ENCODE measurements at regions not wholly inside any gene's neighbourhood (a gene's known extent, or its start where the extent isn't known, plus 50 kb on each side); places are given as distances from the start of the nearest gene placed in this dataset.

GRCh38 chr16:82402665-82403218, 224.0 kb upstream of the CDH13 start (continued):
- TF ChIP-seq CREB3 (CRISPR knock-in tag; IDR thresholded peaks at IDR 0.05) (no peak), SRF (IDR thresholded peaks at IDR 0.05; ENCODE audit: low read depth, low read length) (no peak), ZNF788 (CRISPR knock-in tag; IDR thresholded peaks at IDR 0.05; ENCODE audit: borderline replicate concordance) (no peak), FOXK2 (IDR thresholded peaks at IDR 0.05) (peak; percentile 50; the same call in 1 of the 2 replicates), SP1 (IDR thresholded peaks at IDR 0.05) (no peak), SP1 (CRISPR knock-in tag; IDR thresholded peaks at IDR 0.05) (no peak), KDM4B (CRISPR knock-in tag; IDR thresholded peaks at IDR 0.05) (no peak), ZNF670 (CRISPR knock-in tag; IDR thresholded peaks at IDR 0.05; ENCODE audit: borderline replicate concordance) (no peak), FOXJ3 (CRISPR knock-in tag; IDR thresholded peaks at IDR 0.05; ENCODE audit: borderline replicate concordance) (no peak), PHF20 (CRISPR knock-in tag; IDR thresholded peaks at IDR 0.05) (no peak), DNMT3B (CRISPR knock-in tag; conservative IDR thresholded peaks at IDR 0.05) (no peak), BCLAF1 (IDR thresholded peaks at IDR 0.05) (no peak)

- 17% methylated on average over 8 of the region's 8 CpGs for WGBS (ENCODE audit: low lambda C conversion rate)
- Histone ChIP-seq H3K4me1 (ENCODE audit: insufficient read depth, low read length) (peaks cover 6% of the 10 kb centered on the region; the same call in 1 of the 2 replicates), H3K79me2 (ENCODE audit: insufficient read depth, low read length) (no peaks in the 10 kb centered on the region), H4K20me1 (ENCODE audit: insufficient read depth, low read length) (no peaks in the 10 kb centered on the region), H3K9ac (ENCODE audit: insufficient read depth, low read depth, low read length) (no peak overlapping the region), H3K36me3 (replicated peaks in 1 of 2; ENCODE audit: control insufficient read depth in 1 of 2, insufficient read depth in 2 of 2, low read length in 2 of 2) (no peaks in the 10 kb centered on the region), H2AFZ (ENCODE audit: low read length) (no peak overlapping the region), H3K4me2 (ENCODE audit: low read depth, low read length) (no peak overlapping the region), H3K9me3 (ENCODE audit: low read length) (no peaks in the 10 kb centered on the region), H3K4me3 (replicated peaks in 1 of 3; ENCODE audit: insufficient read depth in 1 of 3, low read depth in 2 of 3, low read length in 3 of 3) (no peak overlapping the region), H3K27ac (ENCODE audit: extremely low read length, insufficient read depth, low read length) (no peak overlapping the region), H3K27me3 (ENCODE audit: control insufficient read depth in 1 of 2, insufficient read depth in 2 of 2, low read length in 2 of 2) (no peaks in the 10 kb centered on the region)
- no peak for TF ChIP-seq CHD4 (IDR thresholded peaks at IDR 0.05; ENCODE audit: borderline replicate concordance, low read length)
- TF ChIP-seq ZNF441 (CRISPR knock-in tag; IDR thresholded peaks at IDR 0.05; ENCODE audit: borderline replicate concordance): no peak
- TF ChIP-seq SOX5 (CRISPR knock-in tag; IDR thresholded peaks at IDR 0.05; ENCODE audit: borderline replicate concordance): no peak
- TF ChIP-seq ZNF563 (CRISPR knock-in tag; IDR thresholded peaks at IDR 0.05): no peak
- TF ChIP-seq ZNF841 (CRISPR knock-in tag; IDR thresholded peaks at IDR 0.05; ENCODE audit: borderline replicate concordance): no peak
- TF ChIP-seq KAT8 (CRISPR knock-in tag; IDR thresholded peaks at IDR 0.05): no peak
- no peak for TF ChIP-seq TEAD2 (CRISPR knock-in tag; IDR thresholded peaks at IDR 0.05)
- no peak for TF ChIP-seq MTF1 (CRISPR knock-in tag; IDR thresholded peaks at IDR 0.05)
- no peak for TF ChIP-seq FOXJ3 (CRISPR knock-in tag; IDR thresholded peaks at IDR 0.05; ENCODE audit: borderline replicate concordance)
- no peak for TF ChIP-seq KLF6 (CRISPR knock-in tag; IDR thresholded peaks at IDR 0.05)
- no peak for TF ChIP-seq ZC3H13 (CRISPR knock-in tag; IDR thresholded peaks at IDR 0.05)
- in situ Hi-C loops (cut with HindIII; ENCODE audit: extremely low pct_ligation_motif_present, low pct_unique_long_range_greater_than_20kb) (no loop called here), intact Hi-C loops (cut with micrococcal nuclease; ENCODE audit: unreplicated experiment) (no loop called here)
- POLR2A ChIA-PET: no interaction called here
- ATAC-seq (no peak), FAIRE-seq (no peak), DNase-seq (ENCODE audit: low spot score) (no peak)
- CTCF ChIA-PET (ENCODE audit: low intra/inter-chr PET ratio, low total read pairs): no interaction called here
- BruUV-seq (replicated peaks): no TSS peak
These were observed 226.7 kb upstream of the CDH13 start for GRCh38 chr16:82400046-82400445.
